ENCODE measurements at regions not wholly inside any gene's neighbourhood (a gene's known extent, or its start where the extent isn't known, plus 50 kb on each side); places are given as distances from the start of the nearest gene placed in this dataset.

DNA sequence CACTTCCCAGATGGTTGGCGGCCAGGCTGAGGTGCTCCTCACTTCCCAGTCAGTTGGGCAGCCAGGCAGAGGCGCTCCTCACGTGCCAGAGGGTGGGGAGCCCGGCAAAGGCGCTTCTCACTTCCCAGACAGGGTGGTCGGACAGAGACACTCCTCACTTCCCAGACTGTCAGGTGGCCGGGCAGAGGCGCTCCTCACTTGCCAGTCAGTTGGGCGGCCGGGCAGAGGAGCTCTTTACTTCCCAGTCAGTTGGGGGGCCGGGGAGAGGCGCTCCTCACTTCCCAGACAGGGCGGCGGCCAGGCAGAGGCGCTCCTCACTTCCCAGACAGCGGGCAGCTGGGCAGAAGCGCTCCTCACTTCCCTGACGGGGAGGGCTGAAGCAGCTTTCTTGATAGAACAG, 143.0 kb upstream of the ARID2 start:
- TF ChIP-seq, protein P1, sequence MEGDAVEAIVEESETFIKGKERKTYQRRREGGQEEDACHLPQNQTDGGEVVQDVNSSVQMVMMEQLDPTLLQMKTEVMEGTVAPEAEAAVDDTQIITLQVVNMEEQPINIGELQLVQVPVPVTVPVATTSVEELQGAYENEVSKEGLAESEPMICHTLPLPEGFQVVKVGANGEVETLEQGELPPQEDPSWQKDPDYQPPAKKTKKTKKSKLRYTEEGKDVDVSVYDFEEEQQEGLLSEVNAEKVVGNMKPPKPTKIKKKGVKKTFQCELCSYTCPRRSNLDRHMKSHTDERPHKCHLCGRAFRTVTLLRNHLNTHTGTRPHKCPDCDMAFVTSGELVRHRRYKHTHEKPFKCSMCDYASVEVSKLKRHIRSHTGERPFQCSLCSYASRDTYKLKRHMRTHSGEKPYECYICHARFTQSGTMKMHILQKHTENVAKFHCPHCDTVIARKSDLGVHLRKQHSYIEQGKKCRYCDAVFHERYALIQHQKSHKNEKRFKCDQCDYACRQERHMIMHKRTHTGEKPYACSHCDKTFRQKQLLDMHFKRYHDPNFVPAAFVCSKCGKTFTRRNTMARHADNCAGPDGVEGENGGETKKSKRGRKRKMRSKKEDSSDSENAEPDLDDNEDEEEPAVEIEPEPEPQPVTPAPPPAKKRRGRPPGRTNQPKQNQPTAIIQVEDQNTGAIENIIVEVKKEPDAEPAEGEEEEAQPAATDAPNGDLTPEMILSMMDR (conservative IDR thresholded peaks at IDR 0.05; ENCODE audit: low read depth, low read length): no peak
- no peak for TF ChIP-seq EZH2 (IDR thresholded peaks at IDR 0.05; ENCODE audit: low read length, unreplicated experiment)

Measured in PC-3 (cell line).